NOMO-1 treated with dmso at 0.1 percent for 144 hours (cell line): ENCODE measurements at regions not wholly inside any gene's neighbourhood (a gene's known extent, or its start where the extent isn't known, plus 50 kb on each side); places are given as distances from the start of the nearest gene placed in this dataset.
"Not testable (repeated sequence)": the region's sequence is repeated elsewhere in the genome, so short reads cannot be mapped to it uniquely, and the experiment has no call there.

ENCODE experiments used
- DNase-seq: peaks from one replicate; lab custom pipeline; 2025; ENCODE audit not compliant: unreplicated experiment; lab: John Stamatoyannopoulos, UW

GRCh38 chr1:9440763-9441194, 98.5 kb upstream of the SLC25A33 start:
- no peak for DNase-seq

GRCh38 chr1:9441451-9442133, 97.7 kb upstream of the SLC25A33 start:
- no peak for DNase-seq

- no peak for DNase-seq
These were observed 96.9 kb upstream of the SLC25A33 start for GRCh38 chr1:9442278-9442846.

- DNase-seq: no peak
These were observed 96.3 kb upstream of the SLC25A33 start for GRCh38 chr1:9442986-9443385.

- no peak for DNase-seq
These were observed 95.3 kb upstream of the SLC25A33 start for GRCh38 chr1:9443913-9444445.

GRCh38 chr1:9444532-9444931, 94.7 kb upstream of the SLC25A33 start:
- DNase-seq: no peak

- not testable (repeated sequence) for DNase-seq
These were observed 94.2 kb upstream of the SLC25A33 start for GRCh38 chr1:9445081-9445480.

GRCh38 chr1:9447215-9447960, 91.9 kb upstream of the SLC25A33 start:
- DNase-seq: no peak

GRCh38 chr1:9448132-9449109, 90.8 kb upstream of the SLC25A33 start:
- no peak for DNase-seq

GRCh38 chr1:9449110-9449627, 90.1 kb upstream of the SLC25A33 start:
- DNase-seq: no peak

GRCh38 chr1:9449976-9450696, 89.1 kb upstream of the SLC25A33 start:
- DNase-seq: no peak

GRCh38 chr1:9451081-9451480, 88.2 kb upstream of the SLC25A33 start:
- no peak for DNase-seq

GRCh38 chr1:9452516-9453140, 86.6 kb upstream of the SLC25A33 start:
- no peak for DNase-seq

GRCh38 chr1:9453375-9453774, 85.9 kb upstream of the SLC25A33 start:
- no peak for DNase-seq

- DNase-seq: no peak
These were observed 85.4 kb upstream of the SLC25A33 start for GRCh38 chr1:9453779-9454418.

- DNase-seq: no peak
These were observed 84.7 kb upstream of the SLC25A33 start for GRCh38 chr1:9454494-9455066.

- peak; percentile 39 for DNase-seq
These were observed 83.6 kb upstream of the SLC25A33 start for GRCh38 chr1:9455487-9456234.

- no peak for DNase-seq
These were observed 82.4 kb upstream of the SLC25A33 start for GRCh38 chr1:9456833-9457232.
